ENCODE measurements at regions not wholly inside any gene's neighbourhood (a gene's known extent, or its start where the extent isn't known, plus 50 kb on each side); places are given as distances from the start of the nearest gene placed in this dataset.
"Not testable (repeated sequence)": the region's sequence is repeated elsewhere in the genome, so short reads cannot be mapped to it uniquely, and the experiment has no call there.

DNA sequence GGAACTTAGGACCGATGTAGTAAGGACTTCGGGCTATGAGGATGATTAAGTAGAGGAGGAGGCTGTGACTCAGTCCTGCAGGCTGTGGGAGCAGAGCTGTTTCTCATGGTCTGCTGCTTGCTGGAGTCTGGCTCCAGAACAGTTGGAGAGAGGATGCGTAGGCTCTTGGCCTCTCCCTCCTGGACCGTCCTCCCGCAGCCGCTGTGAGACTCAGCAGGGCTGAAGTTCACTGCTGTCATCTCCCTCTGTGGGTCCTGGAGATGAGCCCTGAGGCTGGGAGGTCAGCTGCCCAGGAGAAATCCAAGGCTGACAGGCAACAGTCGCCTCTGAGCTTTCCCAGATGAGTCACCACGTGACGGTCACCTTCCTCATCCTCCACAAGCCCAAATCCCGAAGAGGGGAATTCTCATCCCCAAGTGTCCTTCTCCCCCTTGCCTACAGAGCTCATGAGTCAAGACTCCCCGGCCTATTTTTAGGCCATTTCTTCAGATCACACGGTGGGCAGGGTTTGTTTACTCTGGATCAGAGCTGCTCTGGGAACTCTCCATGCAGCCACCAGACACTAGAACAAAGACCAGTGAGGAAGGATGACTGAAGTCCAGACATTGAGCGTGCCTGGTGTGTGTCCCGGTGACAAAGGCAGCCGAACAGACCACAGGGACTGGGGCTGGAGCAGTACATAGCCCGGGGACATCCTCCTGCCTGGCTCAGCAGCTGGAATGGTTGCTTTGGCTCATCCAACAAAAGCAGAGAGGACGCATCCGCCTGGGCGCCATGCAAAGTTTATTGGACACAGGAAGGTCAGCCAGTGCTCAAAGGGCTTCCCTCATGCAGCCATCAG is 137.3 kb upstream of the ZNF469 start:
- DNase-seq (ENCODE audit: low read depth) = not testable (repeated sequence)

DNA sequence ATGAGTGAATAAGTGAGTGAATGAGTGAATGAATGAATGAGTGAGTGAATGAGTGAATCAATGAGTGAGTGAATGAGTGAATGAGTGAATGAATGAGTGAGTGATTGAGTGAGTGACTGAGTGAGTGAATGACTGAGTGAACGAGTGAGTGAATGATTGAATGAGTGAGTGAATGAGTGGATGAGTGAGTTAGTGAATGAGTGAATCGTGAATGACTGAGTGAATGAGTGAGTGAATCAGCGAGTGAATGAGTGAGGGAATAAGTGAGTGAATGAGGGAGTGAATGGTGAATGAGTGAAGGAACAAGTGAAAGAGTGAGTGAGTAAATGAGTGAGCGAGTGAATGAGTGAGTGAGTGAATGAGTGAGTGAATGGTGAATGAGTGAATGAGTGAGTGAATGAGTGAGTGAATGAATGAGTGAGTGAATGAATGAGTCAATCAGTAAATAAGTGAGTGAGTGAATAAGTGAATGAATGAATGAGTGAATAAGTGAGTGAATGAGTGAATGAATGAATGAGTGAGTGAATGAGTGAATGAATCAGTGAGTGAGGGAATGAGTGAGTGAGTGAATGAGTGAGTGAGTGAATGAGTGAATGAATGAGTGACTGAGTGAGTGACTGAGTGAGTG is 135.7 kb upstream of the ZNF469 start:
- DNase-seq (ENCODE audit: low read depth) = not testable (repeated sequence)

DNA sequence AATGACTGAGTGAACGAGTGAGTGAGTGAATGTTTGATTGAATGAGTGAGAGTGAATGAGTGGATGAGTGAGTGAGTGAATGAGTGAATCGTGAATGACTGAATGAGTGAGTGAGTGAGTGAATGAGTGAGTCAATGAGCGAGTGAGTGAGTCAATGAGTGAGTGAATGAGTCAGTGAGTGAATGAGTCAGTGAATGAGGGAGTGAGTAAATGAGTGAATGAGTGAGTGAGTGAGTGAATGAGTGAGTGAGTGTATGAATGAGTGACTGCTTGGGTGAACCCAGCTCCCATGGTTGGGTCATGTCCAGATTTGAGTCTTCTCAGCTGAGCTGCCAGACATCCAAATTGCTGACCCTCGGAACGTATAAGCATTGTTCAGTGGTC is 135.2 kb upstream of the ZNF469 start:
- DNase-seq (ENCODE audit: low read depth) = not testable (repeated sequence)

DNA sequence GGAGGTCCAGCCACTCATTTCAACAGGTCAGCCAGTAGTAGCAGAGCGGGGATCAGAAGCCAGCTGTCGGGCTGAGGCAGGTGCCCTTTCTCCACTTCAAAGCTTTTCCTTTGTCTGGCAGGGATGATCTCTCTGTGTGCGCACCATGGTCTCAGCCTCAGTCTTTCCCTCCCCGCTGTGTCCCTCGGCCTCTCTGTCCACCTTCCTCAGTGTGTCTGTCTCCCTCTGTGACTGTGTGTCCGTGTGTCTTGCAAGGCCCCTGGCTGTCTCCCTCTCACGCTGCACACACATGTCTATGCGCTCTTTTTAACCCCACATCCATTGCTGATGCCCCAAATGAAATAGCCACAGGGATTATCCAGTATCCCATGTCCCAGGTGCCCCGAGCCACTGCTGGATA is 134.0 kb upstream of the ZNF469 start:
- DNase-seq (ENCODE audit: low read depth) = not testable (repeated sequence)

DNA sequence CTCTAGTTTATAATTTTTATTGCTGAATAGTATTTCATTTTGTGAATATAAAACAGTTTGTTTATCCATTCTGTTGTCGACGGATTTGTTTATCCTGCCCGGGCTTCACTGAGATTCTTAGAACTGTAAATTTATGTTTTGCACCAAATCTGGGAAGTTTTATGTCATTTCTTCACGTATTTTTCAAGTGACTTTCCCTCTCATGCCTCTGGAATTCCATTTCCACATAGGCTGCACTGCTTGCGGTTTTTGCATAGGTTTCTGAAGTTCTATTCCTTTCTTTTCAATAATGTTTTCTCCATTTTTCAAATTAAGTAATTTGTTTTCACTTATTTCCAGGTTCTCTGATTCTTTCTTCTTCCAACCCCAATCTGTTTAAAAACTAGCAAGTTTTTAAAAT is 132.4 kb upstream of the ZNF469 start:
- DNase-seq (ENCODE audit: low read depth) = not testable (repeated sequence)

DNA sequence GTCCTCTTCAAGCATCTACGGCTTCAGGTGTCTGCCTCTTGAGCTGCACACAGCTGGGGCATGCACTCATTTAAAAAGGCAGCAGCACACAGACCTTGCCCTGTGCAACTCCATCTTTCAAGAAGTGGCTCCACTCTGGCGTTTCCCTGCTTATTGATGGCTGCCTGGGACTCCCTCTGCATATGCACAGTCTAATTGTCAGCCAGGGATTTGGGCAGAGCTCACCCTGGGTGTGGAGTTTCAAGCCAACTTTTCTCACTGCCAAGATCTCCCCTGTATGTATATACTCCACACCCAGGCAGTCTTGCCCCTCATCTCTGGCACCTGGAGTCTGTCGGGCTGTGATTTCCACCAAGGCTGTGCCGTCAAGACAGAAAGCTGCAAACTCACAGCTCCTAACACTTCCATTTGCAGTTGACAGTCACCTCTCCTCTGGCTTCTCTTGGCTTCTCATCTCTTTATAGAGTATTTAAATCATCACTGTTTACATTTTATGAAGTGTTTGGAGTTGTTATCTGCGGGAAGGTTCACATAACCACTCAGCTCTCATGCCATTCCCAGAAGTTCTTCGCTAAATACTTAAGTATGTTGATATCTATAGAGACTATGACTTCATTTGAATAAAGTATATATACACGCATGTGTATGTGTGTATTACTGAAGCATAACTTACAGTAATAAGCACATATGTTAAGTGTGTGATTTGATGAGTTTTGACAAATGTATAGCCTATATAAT is 130.5 kb upstream of the ZNF469 start:
- DNase-seq (ENCODE audit: low read depth) = not testable (repeated sequence)

DNA sequence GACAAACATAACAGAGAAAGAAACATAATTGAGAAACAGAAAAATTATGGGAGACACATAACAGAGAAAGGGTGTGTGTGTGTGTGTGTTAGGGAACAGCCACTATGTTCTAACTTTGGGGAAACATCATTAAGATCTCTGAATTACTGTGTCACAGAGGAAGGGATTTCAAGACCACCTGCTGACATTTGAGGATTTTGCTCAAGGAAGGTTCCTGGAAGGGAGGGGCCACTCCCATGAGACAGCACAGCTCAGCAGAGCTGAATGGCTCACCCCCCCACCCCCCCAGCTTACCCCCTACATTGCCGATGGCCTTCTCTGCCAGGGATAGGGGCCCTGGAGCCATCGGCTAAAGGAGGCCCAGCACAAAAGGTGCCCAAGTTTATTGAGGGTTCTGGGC is 124.6 kb upstream of the ZNF469 start:
- DNase-seq (ENCODE audit: low read depth) = not testable (repeated sequence)

DNA sequence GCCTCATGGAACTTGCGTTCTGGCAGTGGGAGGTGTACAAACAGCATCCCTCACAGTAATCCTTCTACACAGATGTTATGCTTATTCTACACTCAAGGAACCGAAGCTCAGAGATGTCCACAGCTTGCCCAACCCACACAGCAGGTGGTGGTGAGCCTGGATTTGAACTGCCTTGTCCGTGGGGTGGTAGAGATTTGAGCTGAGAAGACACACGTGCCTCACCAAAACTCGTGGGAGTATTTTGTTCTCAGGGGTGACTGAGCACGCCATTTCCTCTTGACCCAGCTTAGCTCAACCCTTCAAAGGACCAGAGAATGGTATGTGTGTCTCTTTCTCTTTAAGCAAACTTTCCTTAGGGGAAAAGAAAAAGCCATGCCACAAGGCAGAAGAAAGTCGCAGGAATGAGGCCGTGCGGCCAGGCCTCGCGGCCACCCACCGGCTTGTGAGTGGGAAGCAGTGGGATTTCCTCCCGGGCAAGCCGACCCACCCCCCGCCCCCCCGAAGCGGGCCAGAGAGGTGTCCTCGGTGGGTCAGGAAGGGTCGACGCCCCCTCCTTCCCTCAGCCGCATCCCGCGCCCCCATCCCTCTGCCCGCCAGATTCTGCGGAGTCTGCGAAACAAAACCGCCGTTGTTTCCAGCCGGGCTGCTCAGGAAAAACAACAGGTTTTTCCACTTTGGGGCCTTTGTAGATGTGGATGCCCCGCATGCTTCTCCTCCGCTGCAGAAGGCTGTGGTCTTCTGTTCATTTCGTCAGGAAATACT is 123.8 kb upstream of the ZNF469 start:
- DNase-seq (ENCODE audit: low read depth) = not testable (repeated sequence)

DNA sequence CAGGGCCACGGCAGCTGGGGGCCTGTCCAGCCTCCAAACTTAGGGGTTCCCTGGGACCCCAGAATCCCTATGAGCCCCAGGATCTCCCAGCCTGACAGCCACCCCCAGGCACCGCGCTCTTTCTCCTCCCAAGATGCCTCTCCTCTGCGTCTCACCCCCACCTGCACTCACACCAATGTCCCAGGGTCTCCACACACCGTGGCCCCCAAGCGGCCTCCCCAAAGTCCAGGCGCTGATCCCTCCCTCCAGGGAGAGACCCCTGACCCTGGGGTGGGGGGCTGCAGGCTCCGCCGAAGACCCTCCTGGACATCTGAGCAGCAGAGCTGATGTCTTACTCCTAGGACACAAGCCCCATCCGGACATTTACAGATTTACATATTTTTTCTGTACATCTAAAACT is 123.2 kb upstream of the ZNF469 start:
- DNase-seq (ENCODE audit: low read depth) = not testable (repeated sequence)

DNA sequence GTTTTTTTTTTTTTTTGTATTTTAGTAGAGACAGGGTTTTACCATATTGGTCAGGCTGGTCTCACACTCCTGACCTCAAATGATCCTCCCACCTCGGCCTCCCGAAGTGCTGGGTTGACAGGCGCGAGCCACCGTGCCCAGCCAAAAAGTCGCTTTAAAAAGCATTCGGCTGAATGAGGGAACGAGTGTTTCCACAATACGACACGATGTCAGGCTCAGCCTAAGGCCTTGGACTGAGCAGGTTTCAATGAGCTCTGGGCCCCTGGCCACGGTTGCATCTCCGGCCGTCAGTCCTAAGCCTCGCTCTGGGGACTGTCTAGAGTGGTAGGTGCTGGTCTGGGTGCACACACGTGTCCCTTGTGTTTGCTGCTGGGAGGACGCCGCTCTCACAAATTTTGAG is 122.6 kb upstream of the ZNF469 start:
- not testable (repeated sequence) for DNase-seq (ENCODE audit: low read depth)

DNA sequence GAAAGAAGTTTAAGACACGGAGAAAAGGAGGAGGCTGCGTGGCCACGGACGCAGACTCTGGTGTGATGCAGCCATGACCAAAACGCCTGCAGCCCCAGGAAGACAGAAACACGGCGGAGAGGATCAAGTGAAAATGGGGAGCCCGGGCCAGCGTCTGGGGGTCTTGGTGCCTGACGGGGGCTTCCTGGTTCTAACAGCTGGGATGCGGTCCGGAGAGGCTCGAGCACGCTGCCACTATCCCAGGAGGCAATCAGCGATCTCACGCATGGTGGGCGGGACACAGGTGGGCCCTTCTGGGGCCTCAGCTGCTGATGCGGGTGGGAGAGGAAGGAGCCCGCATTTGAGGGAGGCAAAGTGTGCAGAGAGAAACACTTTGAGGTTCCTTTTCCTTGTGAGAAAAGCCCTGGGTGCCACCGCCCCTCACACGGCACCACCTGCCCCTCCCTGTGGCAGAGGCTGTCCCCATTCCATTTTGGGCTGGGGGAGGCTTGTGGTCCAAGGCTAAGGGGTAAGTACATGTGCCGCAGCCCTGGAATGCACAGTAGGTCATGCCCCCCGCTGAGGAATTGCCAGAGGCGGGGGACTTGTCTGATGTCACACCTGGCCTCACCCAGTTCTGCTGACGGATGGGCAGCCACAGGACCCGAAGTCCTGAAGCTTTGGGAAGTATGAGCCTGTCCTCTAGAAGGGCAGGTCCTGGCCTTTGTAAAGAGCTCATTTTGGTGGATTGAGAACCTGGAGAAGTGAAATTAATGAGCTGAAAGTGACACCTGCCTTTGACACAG is 121.7 kb upstream of the ZNF469 start:
- DNase-seq (ENCODE audit: low read depth) = not testable (repeated sequence)

DNA sequence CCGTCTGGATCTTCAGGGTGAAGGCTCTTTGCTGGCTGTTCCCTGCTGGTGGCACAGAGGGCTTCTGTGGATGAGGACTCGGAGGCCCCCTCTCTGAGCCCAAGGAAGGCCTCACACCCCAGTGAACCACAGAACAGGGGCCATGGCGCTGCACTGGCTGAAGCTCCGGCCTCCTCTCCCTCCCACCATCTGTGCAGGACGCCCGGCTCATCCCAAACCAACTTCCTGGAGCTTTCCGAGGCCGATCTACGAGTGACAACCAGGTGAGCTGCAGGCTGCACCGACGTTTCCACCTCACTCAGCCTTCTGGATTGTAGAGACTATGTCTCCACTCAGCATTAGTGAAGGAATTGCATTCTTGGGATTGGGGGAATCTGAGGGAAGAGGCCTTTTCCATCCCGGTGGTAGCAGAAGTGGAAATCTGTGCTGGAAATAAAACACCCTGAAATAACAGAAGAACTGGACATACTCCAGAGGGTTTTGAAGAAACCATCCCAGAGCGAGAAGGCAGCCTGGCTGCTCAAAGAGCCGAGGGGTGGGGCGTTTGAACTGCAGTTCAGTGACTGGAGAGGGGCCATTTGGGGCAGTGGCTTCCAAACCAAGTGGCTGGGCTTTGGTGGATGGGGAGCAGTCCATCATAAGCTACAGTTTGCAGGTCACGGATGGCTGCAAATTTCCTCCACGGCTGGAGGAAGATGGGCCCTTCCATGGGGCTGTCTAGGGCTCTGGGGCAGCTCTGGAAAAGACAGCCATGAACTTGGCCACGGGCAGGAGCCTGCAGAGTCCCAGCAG is 120.7 kb upstream of the ZNF469 start:
- not testable (repeated sequence) for DNase-seq (ENCODE audit: low read depth)

DNA sequence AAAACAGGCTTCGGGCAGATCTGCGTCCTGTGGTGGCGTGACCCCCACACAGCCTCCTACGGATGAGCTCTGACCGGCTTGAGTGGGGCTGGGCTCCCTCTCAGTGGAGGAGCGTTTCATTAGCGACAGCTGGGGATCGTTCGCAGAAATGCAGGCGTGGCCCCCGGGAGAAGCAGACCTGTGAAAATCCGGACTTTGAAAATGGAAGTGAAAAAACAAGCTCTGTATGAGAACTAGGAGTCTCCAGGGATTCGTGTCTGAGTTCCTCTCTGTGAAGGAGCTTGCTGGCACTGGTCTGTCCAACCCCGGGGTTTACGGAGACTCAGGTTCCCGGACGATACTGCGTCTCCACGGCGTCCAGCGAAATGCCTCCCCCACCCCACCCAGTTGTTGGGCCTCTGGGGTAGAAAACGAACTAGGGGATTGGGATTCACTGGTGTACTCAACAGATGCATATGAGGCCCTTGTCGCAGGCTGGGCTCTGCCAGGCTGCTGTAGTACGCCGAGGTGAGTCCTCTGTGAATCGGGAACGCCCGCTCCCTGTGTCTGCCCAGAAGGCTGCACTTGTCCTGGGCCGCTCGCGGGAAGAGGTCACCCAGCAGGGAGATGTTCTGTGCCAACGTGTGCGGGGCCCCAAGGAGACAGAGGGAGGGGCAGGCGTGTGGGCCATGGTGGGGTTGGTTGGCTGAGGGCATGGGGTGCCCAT is 119.7 kb upstream of the ZNF469 start:
- DNase-seq (ENCODE audit: low read depth) = not testable (repeated sequence)

DNA sequence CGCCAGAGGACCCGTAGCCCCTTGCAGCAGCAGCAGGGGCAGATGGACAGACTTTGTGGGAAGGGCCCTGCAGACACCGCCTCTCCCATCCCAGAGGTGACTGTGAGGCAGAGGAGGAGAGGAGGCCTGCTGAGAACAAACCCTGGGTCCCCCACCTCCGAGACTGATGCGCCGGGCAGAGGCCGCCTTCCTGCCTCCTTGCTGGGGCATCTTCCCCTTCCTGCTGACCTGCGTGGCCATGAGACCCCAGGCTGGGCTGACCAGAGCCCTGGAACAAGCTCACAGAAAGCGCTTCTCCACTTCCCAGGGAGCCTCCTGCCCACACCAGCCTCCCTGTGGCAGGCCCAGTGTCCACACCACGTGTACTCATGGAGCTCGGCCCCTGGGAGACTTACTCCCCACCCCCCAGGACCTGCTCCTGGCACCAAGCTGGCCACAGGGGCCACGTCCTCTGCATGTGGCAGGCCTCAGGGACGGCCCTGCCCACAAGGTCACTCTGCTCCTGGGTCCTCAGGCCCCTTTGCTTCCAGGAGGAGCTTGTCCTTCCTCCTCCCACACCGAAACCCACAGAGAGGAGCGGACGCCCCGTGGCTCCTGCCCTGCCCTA is 119.0 kb upstream of the ZNF469 start:
- DNase-seq (ENCODE audit: low read depth) = not testable (repeated sequence)

DNA sequence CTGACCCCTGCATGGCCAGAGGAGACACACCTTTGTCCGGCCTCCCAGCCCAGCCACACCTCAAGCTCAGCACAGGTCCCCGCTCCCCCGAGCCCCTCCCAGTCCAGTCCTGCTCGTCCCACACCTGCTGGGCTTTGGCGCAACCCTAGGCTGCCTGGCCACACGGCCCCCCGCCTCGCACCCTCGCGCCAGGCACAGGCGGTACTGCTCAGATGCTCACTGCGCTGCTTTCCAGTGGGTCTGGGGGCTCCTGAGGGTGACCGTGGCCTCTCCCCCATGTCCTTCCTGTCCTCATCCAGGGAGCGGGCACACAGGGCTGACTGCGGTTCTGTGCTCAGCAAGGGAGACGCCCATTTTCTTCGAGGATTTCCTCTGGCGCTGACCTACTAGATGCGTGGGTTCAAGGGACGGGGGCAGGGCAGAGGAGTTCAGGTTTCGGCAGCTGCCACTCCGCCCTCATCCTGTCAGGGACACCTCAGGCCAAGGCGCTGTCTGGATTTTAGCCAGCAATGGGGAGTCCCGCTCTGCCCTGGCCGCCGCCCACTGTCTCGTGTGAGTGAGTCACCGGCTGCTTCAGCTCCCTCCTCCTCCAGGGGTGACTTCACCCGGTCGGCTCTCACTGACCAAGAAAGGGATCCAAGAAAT is 118.0 kb upstream of the ZNF469 start:
- DNase-seq (ENCODE audit: low read depth) = peak; percentile 9

DNA sequence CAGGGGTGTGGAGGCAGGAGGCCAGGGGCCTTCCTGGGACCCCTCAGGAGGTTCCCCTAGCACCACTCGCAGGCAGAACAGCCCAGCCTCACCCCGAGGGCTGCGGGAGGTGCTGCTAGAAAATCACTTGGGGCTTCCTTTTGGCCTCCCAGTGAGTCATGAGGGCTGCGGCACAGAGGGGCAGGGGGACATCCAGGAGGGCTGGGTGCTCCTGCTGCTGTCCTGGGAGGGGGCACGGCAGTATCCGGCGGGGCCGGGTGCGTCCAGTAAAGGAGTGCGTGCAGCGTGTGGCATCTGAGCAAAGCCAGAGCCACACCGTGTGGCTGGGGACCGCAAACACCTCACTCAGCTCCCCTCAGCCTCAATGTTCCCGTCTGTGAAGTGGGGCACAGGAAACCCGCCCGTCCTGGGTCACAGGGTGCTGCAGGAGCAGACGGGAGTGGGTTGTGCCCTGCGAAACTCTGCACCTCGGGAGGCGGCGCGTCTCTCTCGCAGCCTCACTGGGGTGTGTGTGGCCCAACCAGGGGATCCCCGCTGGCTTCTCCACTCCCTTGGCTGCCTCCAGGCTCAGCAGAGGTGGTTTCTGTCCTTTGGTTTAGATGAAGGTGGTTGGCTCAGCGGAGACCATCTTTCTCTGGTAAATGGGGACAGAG is 117.3 kb upstream of the ZNF469 start:
- not testable (repeated sequence) for DNase-seq (ENCODE audit: low read depth)

DNA sequence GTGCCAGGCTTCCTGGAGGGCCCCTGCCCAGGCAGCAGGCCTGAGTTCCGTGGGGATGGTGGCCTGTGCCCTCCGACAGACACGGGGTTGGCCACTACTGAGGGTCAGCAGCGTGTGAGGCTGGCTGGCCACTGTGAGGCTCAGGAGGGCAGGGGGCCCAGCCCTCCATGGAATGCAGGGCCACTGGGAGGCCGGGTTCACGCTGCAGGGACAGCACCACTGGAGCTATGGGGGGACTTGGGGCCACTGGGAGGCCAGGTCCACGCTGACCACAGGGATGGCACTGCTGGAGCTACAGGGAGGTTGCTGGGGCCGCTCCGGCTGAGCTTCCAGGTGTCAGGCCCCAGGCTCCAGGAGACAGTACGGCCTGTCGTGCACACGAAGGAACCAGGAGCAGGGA is 116.7 kb upstream of the ZNF469 start:
- not testable (repeated sequence) for DNase-seq (ENCODE audit: low read depth)

DNA sequence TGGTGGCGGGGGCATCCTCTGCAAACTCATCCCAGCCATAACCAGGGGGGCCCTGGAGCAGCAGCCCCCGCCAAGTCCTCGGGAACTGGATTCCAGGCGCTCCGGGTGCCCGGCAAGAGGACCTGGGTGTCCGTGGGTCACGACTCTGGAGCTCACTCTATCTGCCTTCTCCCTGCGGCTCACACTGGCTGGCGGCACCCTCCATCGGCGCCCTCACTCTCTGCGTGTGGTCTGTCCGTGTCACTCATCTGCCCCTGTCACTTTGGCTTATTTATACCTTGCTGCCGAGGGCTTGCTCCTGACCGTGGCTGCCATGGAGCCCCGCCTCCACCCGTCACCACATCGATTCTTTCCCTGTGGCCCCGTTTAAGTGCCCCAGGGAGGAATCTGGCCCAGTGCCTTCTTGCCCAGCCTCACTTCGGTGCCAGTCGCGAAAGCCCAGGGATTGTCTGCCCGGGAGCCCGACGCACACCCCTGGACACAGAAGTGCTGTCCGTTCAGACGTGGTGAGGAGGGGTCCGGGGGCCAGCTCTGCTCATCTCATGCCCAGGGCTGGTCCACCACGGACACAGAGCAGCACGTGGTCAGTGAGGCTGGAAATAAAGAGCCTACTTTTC is 115.7 kb upstream of the ZNF469 start:
- not testable (repeated sequence) for DNase-seq (ENCODE audit: low read depth)

Data from T-helper 22 cell (primary cell).